Lower leg skin (tissue), 3 donors: ENCODE measurements at regions not wholly inside any gene's neighbourhood (a gene's known extent, or its start where the extent isn't known, plus 50 kb on each side); places are given as distances from the start of the nearest gene placed in this dataset.

ENCODE experiments used
- POLR2A ChIP-seq, 2 donors: fragments of 450-650 bp; IDR thresholded peaks; one replicate each; pipeline ENCODE4 v1.6.1; 2016 to 2017; ENCODE audit warnings: antibody characterized with exemption in 2 of 2, mild to moderate bottlenecking in 1 of 2, moderate library complexity in 1 of 2
- TF ChIP-seq, protein P1 (sequence below), 3 donors: fragments of 450-650 bp; IDR thresholded peaks; one replicate each; pipeline ENCODE4 v1.5.1; 2016; ENCODE audit warnings: antibody characterized with exemption in 3 of 3, mild to moderate bottlenecking in 3 of 3, moderate library complexity in 2 of 3

DNA sequence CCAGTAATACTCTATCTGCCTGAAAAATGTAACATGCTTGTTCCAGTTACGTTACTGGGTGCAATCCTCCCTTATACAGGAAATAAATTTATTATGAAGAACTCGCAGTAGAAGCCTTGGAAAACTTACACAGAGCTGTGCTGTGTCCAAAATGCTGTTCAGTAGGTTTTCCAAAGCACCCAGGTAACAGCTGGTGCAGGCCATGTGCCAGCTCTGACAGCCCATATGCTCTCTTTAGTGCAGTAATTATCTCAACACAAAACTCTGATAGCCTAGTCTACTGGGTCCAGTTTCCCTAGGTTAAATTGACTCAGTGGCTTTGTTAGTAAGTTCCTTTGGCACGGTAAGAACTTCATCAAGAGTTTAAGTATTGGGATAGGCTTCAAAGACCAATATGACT, 120.7 kb upstream of the OBI1 start:
- TF ChIP-seq, protein P1, sequence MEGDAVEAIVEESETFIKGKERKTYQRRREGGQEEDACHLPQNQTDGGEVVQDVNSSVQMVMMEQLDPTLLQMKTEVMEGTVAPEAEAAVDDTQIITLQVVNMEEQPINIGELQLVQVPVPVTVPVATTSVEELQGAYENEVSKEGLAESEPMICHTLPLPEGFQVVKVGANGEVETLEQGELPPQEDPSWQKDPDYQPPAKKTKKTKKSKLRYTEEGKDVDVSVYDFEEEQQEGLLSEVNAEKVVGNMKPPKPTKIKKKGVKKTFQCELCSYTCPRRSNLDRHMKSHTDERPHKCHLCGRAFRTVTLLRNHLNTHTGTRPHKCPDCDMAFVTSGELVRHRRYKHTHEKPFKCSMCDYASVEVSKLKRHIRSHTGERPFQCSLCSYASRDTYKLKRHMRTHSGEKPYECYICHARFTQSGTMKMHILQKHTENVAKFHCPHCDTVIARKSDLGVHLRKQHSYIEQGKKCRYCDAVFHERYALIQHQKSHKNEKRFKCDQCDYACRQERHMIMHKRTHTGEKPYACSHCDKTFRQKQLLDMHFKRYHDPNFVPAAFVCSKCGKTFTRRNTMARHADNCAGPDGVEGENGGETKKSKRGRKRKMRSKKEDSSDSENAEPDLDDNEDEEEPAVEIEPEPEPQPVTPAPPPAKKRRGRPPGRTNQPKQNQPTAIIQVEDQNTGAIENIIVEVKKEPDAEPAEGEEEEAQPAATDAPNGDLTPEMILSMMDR (IDR thresholded peaks at IDR 0.05): no peak
- TF ChIP-seq POLR2A (IDR thresholded peaks at IDR 0.05): no peak
